HL-60 (cell line): ENCODE measurements at regions not wholly inside any gene's neighbourhood (a gene's known extent, or its start where the extent isn't known, plus 50 kb on each side); places are given as distances from the start of the nearest gene placed in this dataset.

Experiments used
- DNase-seq, 2 experiments: peaks; one replicate each; pipeline ENCODE4 v3.0.0-alpha.2; 2010 to 2020; ENCODE audit warnings: low read depth in 1 of 2, low spot score in 1 of 2
- H3K27ac ChIP-seq: fragments of 250-450 bp; sonication (Bioruptor Pico); replicated peaks from 2 replicates; pipeline ENCODE4 v1.5.1; 2020; ENCODE audit warnings: mild to moderate bottlenecking, moderate library complexity
- H3K27me3 ChIP-seq: fragments of 250-450 bp; sonication (Bioruptor Pico); 2 replicates; pipeline ENCODE4 v1.5.1; 2021; ENCODE audit warnings: mild to moderate bottlenecking, moderate library complexity; ENCODE audit not compliant: insufficient read depth, poor library complexity, severe bottlenecking
- H3K4me3 ChIP-seq: replicated peaks from 2 replicates; pipeline ENCODE4 v1.5.1; 2011; ENCODE audit warnings: mild to moderate bottlenecking, control low read depth, low read length; ENCODE audit not compliant: insufficient read depth
- CTCF ChIP-seq: IDR thresholded peaks from one replicate; pipeline ENCODE4 v1.5.1; 2011; ENCODE audit warnings: low read length, control low read depth, inconsistent platforms; ENCODE audit not compliant: insufficient read depth
- GABPA ChIP-seq: IDR thresholded peaks from 2 replicates; pipeline ENCODE4 v1.6.1; 2012; ENCODE audit warnings: low read depth
- POLR2AphosphoS5 ChIP-seq: IDR thresholded peaks from 2 replicates; pipeline ENCODE4 v1.6.1; 2012; ENCODE audit warnings: low read depth
- REST ChIP-seq: IDR thresholded peaks from 2 replicates; pipeline ENCODE4 v1.6.1; 2012; ENCODE audit warnings: low read depth; ENCODE audit not compliant: insufficient replicate concordance
- SPI1 ChIP-seq: IDR thresholded peaks from 2 replicates; pipeline ENCODE4 v1.6.1; 2012; ENCODE audit warnings: low read depth, mild to moderate bottlenecking, borderline replicate concordance

- TF ChIP-seq REST (no peak), POLR2AphosphoS5 (no peak), CTCF (no peak), GABPA (no peak)
- no peak for DNase-seq
- Histone ChIP-seq H3K27me3 (no peaks in the 10 kb centered on the region), H3K27ac (no peak overlapping the region), H3K4me3 (no peak overlapping the region)
Measured at GRCh38 chr2:183244300-183244844, 120.1 kb downstream of the NUP35 start.

GRCh38 chr2:183248866-183249567, 124.8 kb downstream of the NUP35 start:
- Histone ChIP-seq H3K27me3 (no peaks in the 10 kb centered on the region), H3K27ac (no peak overlapping the region), H3K4me3 (no peak overlapping the region)
- TF ChIP-seq REST (no peak), CTCF (no peak), POLR2AphosphoS5 (no peak), SPI1 (no peak), GABPA (no peak)
- no peak for DNase-seq

GRCh38 chr2:183250061-183250460, 125.8 kb downstream of the NUP35 start:
- no peak for TF ChIP-seq GABPA
- no peak for TF ChIP-seq REST
- TF ChIP-seq CTCF = no peak
- TF ChIP-seq POLR2AphosphoS5 = no peak
- no peak for TF ChIP-seq SPI1
- no peak for DNase-seq
- Histone ChIP-seq H3K27ac (no peak overlapping the region), H3K27me3 (no peaks in the 10 kb centered on the region), H3K4me3 (no peak overlapping the region)
